K562 (cell line): ENCODE measurements at regions not wholly inside any gene's neighbourhood (a gene's known extent, or its start where the extent isn't known, plus 50 kb on each side); places are given as distances from the start of the nearest gene placed in this dataset.

Source experiments
- ATAC-seq: fragments of 200-7000 bp; cut with Tn5 transposase; 3 replicates; pipeline ENCODE4 v1.9.1; 2020; ENCODE audit warnings: moderate library complexity
- BruUV-seq: library from RNA; stranded (reverse); fragments of 400-500 nt; replicated peaks from 2 replicates; lab custom pipeline; 2021; lab: Mats Ljungman, UMichigan
- CTCF ChIA-PET: fragments of 300-600 bp; formaldehyde crosslinking; extraction: SDS; loops from one replicate; lab custom pipeline; 2021; ENCODE audit warnings: low intra/inter-chr PET ratio; lab: Yijun Ruan, JAX
- POLR2A ChIA-PET: fragments of 300-600, 350-650 bp; sonication (Branson Sonifier 250); formaldehyde crosslinking; extraction: SDS; loops from one replicate; lab custom pipeline; 2021; ENCODE audit warnings: antibody characterized with exemption, inconsistent platforms; lab: Yijun Ruan, JAX
- DNase-seq, 4 experiments: peaks; one replicate each; pipeline versions ENCODE4 v3.0.0 to v3.0.0-alpha.2; 2011 to 2018; ENCODE audit warnings: low spot score in 3 of 4, mixed read lengths in 3 of 4; ENCODE audit errors: extremely low read depth in 1 of 4
- FAIRE-seq: peaks from 2 replicates; lab custom pipeline; 2011; peaks lifted over from hg19 to GRCh38; lab: Jason Lieb, UNC
- H2AFZ ChIP-seq: 2 replicates; pipeline ENCODE4 v1.6.0; 2011; ENCODE audit warnings: low read depth, low read length, control low read depth, inconsistent platforms
- H3K27ac ChIP-seq: fragments of 200-600 bp; 3 replicates; pipeline ENCODE4 v1.8.0; 2011; ENCODE audit warnings: low read depth, mild to moderate bottlenecking, control low read depth, inconsistent platforms, low read length, moderate library complexity, mixed read lengths; ENCODE audit errors: extremely low read depth
- H3K27me3 ChIP-seq, 2 experiments: fragments of 300-600 bp in 1 of 2; 2 replicates in 1 of 2; 3 replicates in 1 of 2; pipeline versions ENCODE4 v1.6.0 to v1.8.0; 2011; ENCODE audit warnings: inconsistent platforms in 2 of 2, low read length in 2 of 2, mild to moderate bottlenecking in 1 of 2, mixed read lengths in 1 of 2, moderate library complexity in 1 of 2; ENCODE audit not compliant: control insufficient read depth in 2 of 2, insufficient read depth in 2 of 2
- H3K36me3 ChIP-seq: fragments of 300-600 bp; 3 replicates; pipeline ENCODE4 v1.8.0; 2011; ENCODE audit warnings: mild to moderate bottlenecking, low read length, inconsistent platforms; ENCODE audit not compliant: control insufficient read depth, insufficient read depth
- H3K4me1 ChIP-seq, 2 experiments: fragments of 200-600 bp in 1 of 2; replicated peaks in 1 of 2; 2 replicates in 1 of 2; 3 replicates in 1 of 2; pipeline versions ENCODE4 v1.5.1 to v1.8.0; 2011; ENCODE audit warnings: inconsistent platforms in 2 of 2, low read length in 2 of 2, mild to moderate bottlenecking in 1 of 2, mixed read lengths in 1 of 2, moderate library complexity in 1 of 2; ENCODE audit not compliant: control insufficient read depth in 2 of 2, insufficient read depth in 2 of 2
- H3K4me2 ChIP-seq: 2 replicates; pipeline ENCODE4 v1.6.1; 2011; ENCODE audit warnings: low read length, control low read depth, inconsistent platforms, mixed read lengths; ENCODE audit not compliant: insufficient read depth
- H3K4me3 ChIP-seq: fragments of 200-600 bp; sonication (generic), shearing (Covaris generic); 2 replicates; pipeline ENCODE4 v1.5.1; 2016; ENCODE audit warnings: control low read depth, inconsistent platforms
- H3K79me2 ChIP-seq: fragments of 200-600 bp; 3 replicates; pipeline ENCODE4 v1.8.0; 2011; ENCODE audit warnings: low read length, inconsistent platforms; ENCODE audit not compliant: control insufficient read depth, insufficient read depth
- H3K9ac ChIP-seq, 2 experiments: 2 replicates each; pipeline versions ENCODE4 v1.6.0 to v1.6.1; 2011; ENCODE audit warnings: low read depth in 2 of 2, low read length in 2 of 2, control low read depth in 1 of 2, inconsistent platforms in 1 of 2, mild to moderate bottlenecking in 1 of 2, mixed read lengths in 1 of 2; ENCODE audit not compliant: insufficient read depth in 1 of 2
- H3K9me1 ChIP-seq: one replicate; pipeline ENCODE4 v1.6.0; 2011; ENCODE audit warnings: inconsistent platforms, mild to moderate bottlenecking, low read length, moderate library complexity; ENCODE audit not compliant: control insufficient read depth, insufficient read depth
- H3K9me3 ChIP-seq: replicated peaks from 2 replicates; pipeline ENCODE4 v1.5.1; 2011; ENCODE audit warnings: low read depth, low read length, inconsistent platforms; ENCODE audit not compliant: control insufficient read depth, insufficient read depth
- H4K20me1 ChIP-seq: replicated peaks from 2 replicates; pipeline ENCODE4 v1.6.1; 2011; ENCODE audit warnings: low read length, inconsistent platforms, mixed read lengths; ENCODE audit not compliant: control insufficient read depth, insufficient read depth
- ESRRA ChIP-seq: fragments of 450-650 bp; IDR thresholded peaks from 2 replicates; pipeline ENCODE4 v1.6.1; 2014; ENCODE audit warnings: low read depth, mild to moderate bottlenecking, moderate library complexity, borderline replicate concordance
- ILF3 ChIP-seq: fragments of 450-650 bp; IDR thresholded peaks from 2 replicates; pipeline ENCODE4 v1.6.1; 2018; ENCODE audit warnings: antibody characterized with exemption, mild to moderate bottlenecking, moderate library complexity, borderline replicate concordance
- NFRKB ChIP-seq: fragments of 450-650 bp; IDR thresholded peaks from 2 replicates; pipeline ENCODE4 v1.6.1; 2016; ENCODE audit warnings: low read depth
- ZNF12 ChIP-seq: sonication (generic); formaldehyde crosslinking; IDR thresholded peaks from 2 replicates; pipeline ENCODE4 v1.4.0; 2020; ENCODE audit warnings: mild to moderate bottlenecking, missing genetic modification reagents
- ZNF316 ChIP-seq: fragments of 450-650 bp; IDR thresholded peaks from 2 replicates; pipeline ENCODE4 v1.6.1; 2016
- ZNF75A ChIP-seq: fragments of 450-650 bp; formaldehyde crosslinking; IDR thresholded peaks from 2 replicates; pipeline ENCODE4 v1.4.0; 2020; ENCODE audit warnings: mild to moderate bottlenecking
- WGBS: fragments of 100-300 bp; shearing (Covaris generic); methylation state at CpG from one replicate; pipeline ENCODE4 v1.1.6; 2016; ENCODE audit warnings: low coverage, mixed read lengths; ENCODE audit not compliant: insufficient coverage; ENCODE audit errors: missing lambda C conversion rate; 5-methylcytosine and 5-hydroxymethylcytosine counted together
- in situ Hi-C: fragments of 300-500 bp; cut with MboI; formaldehyde crosslinking; loops from 4 replicates; pipeline ENCODE4 v1.15.0; 2018; ENCODE audit warnings: inconsistent platforms, mixed read lengths
- intact Hi-C: fragments of 100-400 bp; cut with micrococcal nuclease; formaldehyde crosslinking; loops from 2 replicates; pipeline ENCODE4 v1.14.2; 2022
- TF ChIP-seq, protein P1 (sequence below): sonication (generic); formaldehyde crosslinking; IDR thresholded peaks from 2 replicates; pipeline ENCODE4 v1.8.0; 2022; ENCODE audit warnings: mild to moderate bottlenecking, missing genetic modification reagents
- TF ChIP-seq, protein P2 (sequence below): fragments of 250-450 bp; sonication (Bioruptor Pico); IDR thresholded peaks from 2 replicates; pipeline ENCODE4 v1.4.0; 2020
- TF ChIP-seq, protein P3 (sequence below), 2 experiments: fragments of 450-650 bp in 1 of 2; sonication (generic) in 1 of 2; formaldehyde crosslinking in 1 of 2; IDR thresholded peaks; 2 replicates each; pipeline versions ENCODE4 v1.7.1 to v1.9.0; 2016 to 2022; ENCODE audit warnings: inconsistent platforms in 1 of 2, mild to moderate bottlenecking in 1 of 2, missing genetic modification reagents in 1 of 2
- TF ChIP-seq, protein P4 (sequence below): fragments of 250-450 bp; sonication (Bioruptor Pico); IDR thresholded peaks from 2 replicates; pipeline ENCODE4 v1.4.0; 2020; ENCODE audit warnings: borderline replicate concordance

DNA sequence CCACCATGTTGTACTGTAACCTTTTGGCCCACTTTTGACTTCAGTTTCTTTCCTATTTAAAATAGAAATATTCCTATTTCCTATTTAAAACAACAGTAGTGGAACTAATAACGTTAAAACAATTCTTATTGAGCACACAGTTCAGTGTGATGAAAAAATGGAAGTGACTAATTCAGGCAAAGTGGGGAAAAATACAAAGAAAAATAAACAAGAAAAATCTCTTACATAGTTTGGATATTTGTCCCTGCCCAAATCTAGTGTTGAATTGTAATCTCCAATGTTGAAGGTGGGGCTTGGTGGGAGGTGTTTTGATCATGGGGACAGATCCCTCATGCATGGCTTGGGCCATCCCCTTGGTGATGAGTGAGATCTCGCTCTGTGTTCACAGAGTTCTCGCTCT lies 198.1 kb upstream of the CPHXL start:
- in situ Hi-C loops (no loop called here), intact Hi-C loops (no loop called here)
- Histone ChIP-seq H3K4me2 (no peak overlapping the region), H2AFZ (no peak overlapping the region), H3K9ac (no peak overlapping the region), H3K36me3 (no peaks in the 10 kb centered on the region), H3K9me1 (no peaks in the 10 kb centered on the region), H3K9me3 (no peaks in the 10 kb centered on the region), H3K4me1 (no peaks in the 10 kb centered on the region), H3K4me3 (no peak overlapping the region), H4K20me1 (no peaks in the 10 kb centered on the region), H3K79me2 (no peaks in the 10 kb centered on the region), H3K27ac (no peak overlapping the region), H3K27me3 (no peaks in the 10 kb centered on the region)
- CTCF ChIA-PET = no interaction called here
- no peak for FAIRE-seq
- WGBS = 0% methylated on average over 3 of the region's 3 CpGs
- no peak for DNase-seq
- POLR2A ChIA-PET = no interaction called here
- no TSS peak for BruUV-seq
- no peak for ATAC-seq
- TF ChIP-seq NFRKB (no peak), ZNF12 (CRISPR knock-in tag) (no peak), ESRRA (no peak), ZNF316 (no peak), ILF3 (no peak), ZNF75A (CRISPR knock-in tag) (no peak)
- TF ChIP-seq, protein P1, sequence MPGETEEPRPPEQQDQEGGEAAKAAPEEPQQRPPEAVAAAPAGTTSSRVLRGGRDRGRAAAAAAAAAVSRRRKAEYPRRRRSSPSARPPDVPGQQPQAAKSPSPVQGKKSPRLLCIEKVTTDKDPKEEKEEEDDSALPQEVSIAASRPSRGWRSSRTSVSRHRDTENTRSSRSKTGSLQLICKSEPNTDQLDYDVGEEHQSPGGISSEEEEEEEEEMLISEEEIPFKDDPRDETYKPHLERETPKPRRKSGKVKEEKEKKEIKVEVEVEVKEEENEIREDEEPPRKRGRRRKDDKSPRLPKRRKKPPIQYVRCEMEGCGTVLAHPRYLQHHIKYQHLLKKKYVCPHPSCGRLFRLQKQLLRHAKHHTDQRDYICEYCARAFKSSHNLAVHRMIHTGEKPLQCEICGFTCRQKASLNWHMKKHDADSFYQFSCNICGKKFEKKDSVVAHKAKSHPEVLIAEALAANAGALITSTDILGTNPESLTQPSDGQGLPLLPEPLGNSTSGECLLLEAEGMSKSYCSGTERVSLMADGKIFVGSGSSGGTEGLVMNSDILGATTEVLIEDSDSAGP = no peak
- TF ChIP-seq, protein P2, sequence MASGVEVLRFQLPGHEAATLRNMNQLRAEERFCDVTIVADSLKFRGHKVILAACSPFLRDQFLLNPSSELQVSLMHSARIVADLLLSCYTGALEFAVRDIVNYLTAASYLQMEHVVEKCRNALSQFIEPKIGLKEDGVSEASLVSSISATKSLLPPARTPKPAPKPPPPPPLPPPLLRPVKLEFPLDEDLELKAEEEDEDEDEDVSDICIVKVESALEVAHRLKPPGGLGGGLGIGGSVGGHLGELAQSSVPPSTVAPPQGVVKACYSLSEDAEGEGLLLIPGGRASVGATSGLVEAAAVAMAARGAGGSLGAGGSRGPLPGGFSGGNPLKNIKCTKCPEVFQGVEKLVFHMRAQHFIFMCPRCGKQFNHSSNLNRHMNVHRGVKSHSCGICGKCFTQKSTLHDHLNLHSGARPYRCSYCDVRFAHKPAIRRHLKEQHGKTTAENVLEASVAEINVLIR (CRISPR knock-in tag) = no peak
- TF ChIP-seq, protein P3, sequence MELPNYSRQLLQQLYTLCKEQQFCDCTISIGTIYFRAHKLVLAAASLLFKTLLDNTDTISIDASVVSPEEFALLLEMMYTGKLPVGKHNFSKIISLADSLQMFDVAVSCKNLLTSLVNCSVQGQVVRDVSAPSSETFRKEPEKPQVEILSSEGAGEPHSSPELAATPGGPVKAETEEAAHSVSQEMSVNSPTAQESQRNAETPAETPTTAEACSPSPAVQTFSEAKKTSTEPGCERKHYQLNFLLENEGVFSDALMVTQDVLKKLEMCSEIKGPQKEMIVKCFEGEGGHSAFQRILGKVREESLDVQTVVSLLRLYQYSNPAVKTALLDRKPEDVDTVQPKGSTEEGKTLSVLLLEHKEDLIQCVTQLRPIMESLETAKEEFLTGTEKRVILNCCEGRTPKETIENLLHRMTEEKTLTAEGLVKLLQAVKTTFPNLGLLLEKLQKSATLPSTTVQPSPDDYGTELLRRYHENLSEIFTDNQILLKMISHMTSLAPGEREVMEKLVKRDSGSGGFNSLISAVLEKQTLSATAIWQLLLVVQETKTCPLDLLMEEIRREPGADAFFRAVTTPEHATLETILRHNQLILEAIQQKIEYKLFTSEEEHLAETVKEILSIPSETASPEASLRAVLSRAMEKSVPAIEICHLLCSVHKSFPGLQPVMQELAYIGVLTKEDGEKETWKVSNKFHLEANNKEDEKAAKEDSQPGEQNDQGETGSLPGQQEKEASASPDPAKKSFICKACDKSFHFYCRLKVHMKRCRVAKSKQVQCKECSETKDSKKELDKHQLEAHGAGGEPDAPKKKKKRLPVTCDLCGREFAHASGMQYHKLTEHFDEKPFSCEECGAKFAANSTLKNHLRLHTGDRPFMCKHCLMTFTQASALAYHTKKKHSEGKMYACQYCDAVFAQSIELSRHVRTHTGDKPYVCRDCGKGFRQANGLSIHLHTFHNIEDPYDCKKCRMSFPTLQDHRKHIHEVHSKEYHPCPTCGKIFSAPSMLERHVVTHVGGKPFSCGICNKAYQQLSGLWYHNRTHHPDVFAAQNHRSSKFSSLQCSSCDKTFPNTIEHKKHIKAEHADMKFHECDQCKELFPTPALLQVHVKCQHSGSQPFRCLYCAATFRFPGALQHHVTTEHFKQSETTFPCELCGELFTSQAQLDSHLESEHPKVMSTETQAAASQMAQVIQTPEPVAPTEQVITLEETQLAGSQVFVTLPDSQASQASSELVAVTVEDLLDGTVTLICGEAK (IDR thresholded peaks at IDR 0.05) = no peak
- TF ChIP-seq, protein P3 (CRISPR knock-in tag; IDR thresholded peaks at IDR 0.05) = no peak
- TF ChIP-seq, protein P4, sequence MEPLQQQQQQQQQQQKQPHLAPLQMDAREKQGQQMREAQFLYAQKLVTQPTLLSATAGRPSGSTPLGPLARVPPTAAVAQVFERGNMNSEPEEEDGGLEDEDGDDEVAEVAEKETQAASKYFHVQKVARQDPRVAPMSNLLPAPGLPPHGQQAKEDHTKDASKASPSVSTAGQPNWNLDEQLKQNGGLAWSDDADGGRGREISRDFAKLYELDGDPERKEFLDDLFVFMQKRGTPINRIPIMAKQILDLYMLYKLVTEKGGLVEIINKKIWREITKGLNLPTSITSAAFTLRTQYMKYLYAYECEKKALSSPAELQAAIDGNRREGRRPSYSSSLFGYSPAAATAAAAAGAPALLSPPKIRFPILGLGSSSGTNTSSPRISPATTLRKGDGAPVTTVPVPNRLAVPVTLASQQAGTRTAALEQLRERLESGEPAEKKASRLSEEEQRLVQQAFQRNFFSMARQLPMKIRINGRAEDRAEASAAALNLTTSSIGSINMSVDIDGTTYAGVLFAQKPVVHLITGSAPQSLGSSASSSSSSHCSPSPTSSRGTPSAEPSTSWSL (CRISPR knock-in tag) = no peak
